Muscle of back (tissue), 3 donors: ENCODE measurements at regions not wholly inside any gene's neighbourhood (a gene's known extent, or its start where the extent isn't known, plus 50 kb on each side); places are given as distances from the start of the nearest gene placed in this dataset.

Experiments used
- DNase-seq, 3 donors: peaks; one replicate each; pipeline versions ENCODE4 v3.0.0 to v3.0.0-alpha.2; 2013

GRCh38 chr14:83533734-83534133, 1996.2 kb upstream of the FLRT2 start:
- no peak for DNase-seq

GRCh38 chr14:83534995-83535394, 1994.9 kb upstream of the FLRT2 start:
- DNase-seq: no peak

- no peak for DNase-seq
These were observed 1994.5 kb upstream of the FLRT2 start for GRCh38 chr14:83535444-83535843.

- DNase-seq: no peak
These were observed 1988.8 kb upstream of the FLRT2 start for GRCh38 chr14:83541147-83541546.

- peak in 1 of 3 donors; percentile 11 for DNase-seq
These were observed 1981.7 kb upstream of the FLRT2 start for GRCh38 chr14:83548061-83548839.

- DNase-seq: no peak
These were observed 1973.9 kb upstream of the FLRT2 start for GRCh38 chr14:83556065-83556464.

- peak in 1 of 3 donors; percentile 28 for DNase-seq
These were observed 1973.0 kb upstream of the FLRT2 start for GRCh38 chr14:83556746-83557453.

- no peak for DNase-seq
These were observed 1971.0 kb upstream of the FLRT2 start for GRCh38 chr14:83558946-83559345.

GRCh38 chr14:83559721-83560120, 1970.2 kb upstream of the FLRT2 start:
- peak in 1 of 3 donors; percentile 11 for DNase-seq

GRCh38 chr14:83561261-83561660, 1968.7 kb upstream of the FLRT2 start:
- no peak for DNase-seq

GRCh38 chr14:83566567-83566966, 1963.4 kb upstream of the FLRT2 start:
- no peak for DNase-seq

- DNase-seq: no peak
These were observed 1961.8 kb upstream of the FLRT2 start for GRCh38 chr14:83568141-83568540.

GRCh38 chr14:83575301-83575700, 1954.6 kb upstream of the FLRT2 start:
- DNase-seq: no peak

GRCh38 chr14:83583201-83583600, 1946.7 kb upstream of the FLRT2 start:
- no peak for DNase-seq

GRCh38 chr14:83594874-83595273, 1935.1 kb upstream of the FLRT2 start:
- DNase-seq: no peak

- no peak for DNase-seq
These were observed 1922.3 kb upstream of the FLRT2 start for GRCh38 chr14:83607682-83608081.

GRCh38 chr14:83611491-83611890, 1918.5 kb upstream of the FLRT2 start:
- DNase-seq: peak in 2 of 3 donors; percentile 6 to 33

- peak in 1 of 3 donors; percentile 28 for DNase-seq
These were observed 1918.0 kb upstream of the FLRT2 start for GRCh38 chr14:83611906-83612390.

GRCh38 chr14:83614956-83615355, 1915.0 kb upstream of the FLRT2 start:
- no peak for DNase-seq

GRCh38 chr14:83624541-83624940, 1905.4 kb upstream of the FLRT2 start:
- peak in 1 of 3 donors; percentile 19 for DNase-seq

GRCh38 chr14:83632375-83632774, 1897.6 kb upstream of the FLRT2 start:
- no peak for DNase-seq

GRCh38 chr14:83638748-83639504, 1891.0 kb upstream of the FLRT2 start:
- DNase-seq: no peak
